ENCODE measurements at regions not wholly inside any gene's neighbourhood (a gene's known extent, or its start where the extent isn't known, plus 50 kb on each side); places are given as distances from the start of the nearest gene placed in this dataset.

DNA sequence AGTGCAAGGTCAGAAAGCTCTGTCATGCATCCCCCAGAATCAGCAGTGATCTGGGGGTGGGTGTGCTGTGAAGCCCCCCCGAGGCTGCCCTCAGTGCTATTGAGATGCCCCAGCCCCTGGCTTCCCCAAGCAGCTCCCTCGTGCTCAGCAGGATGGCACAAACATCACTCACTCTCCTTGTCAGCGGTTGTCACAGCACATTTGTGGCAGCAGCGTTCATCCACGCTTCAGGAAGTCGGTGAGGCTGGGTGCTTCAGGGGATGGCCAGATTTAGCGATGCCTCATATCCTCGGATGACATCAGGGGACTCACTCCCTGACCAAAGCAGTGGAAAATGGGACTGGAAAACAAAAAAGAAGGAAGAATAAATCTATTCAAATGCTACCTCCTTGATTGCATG, 54.4 kb upstream of the SLC6A11 start:
- H3K9ac ChIP-seq (ENCODE audit: low read length), result no peak overlapping the region
- no peak overlapping the region for H2AFZ ChIP-seq (ENCODE audit: low read depth, low read length, severe bottlenecking)

DNA sequence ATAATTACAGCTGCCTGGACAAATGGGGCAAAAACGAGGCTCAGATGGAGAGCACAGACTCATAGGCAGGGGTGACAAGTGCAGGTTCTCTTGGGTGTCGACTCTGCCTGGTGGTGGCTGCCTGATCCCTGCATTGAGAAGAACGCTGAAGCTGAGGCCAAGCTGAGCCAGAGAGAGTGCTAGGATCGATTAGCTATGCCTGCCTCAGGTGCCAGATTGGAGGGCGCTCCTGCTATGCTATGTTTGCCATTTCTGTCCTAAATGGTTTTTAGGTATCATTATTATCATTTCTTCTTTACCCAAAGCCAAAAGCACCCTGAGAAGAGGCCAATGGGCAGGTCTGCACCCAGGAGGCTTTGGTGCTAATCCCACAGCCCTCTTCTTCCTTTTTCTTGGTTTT, 53.9 kb upstream of the SLC6A11 start:
- H3K9me3 ChIP-seq (ENCODE audit: insufficient read depth, low read length), result no peaks in the 10 kb centered on the region
- H3K4me2 ChIP-seq (ENCODE audit: low read depth, low read length, poor library complexity, severe bottlenecking), result no peak overlapping the region
- no peaks in the 10 kb centered on the region for H4K20me1 ChIP-seq (ENCODE audit: low read depth, low read length)
- H3K4me3 ChIP-seq (ENCODE audit: insufficient read depth, low read length, poor library complexity, severe bottlenecking), result no peak overlapping the region
- no peak overlapping the region for H3K27ac ChIP-seq (ENCODE audit: low read depth, low read length)
- no peaks in the 10 kb centered on the region for H3K36me3 ChIP-seq (ENCODE audit: low read length)
- no peaks in the 10 kb centered on the region for H3K79me2 ChIP-seq (ENCODE audit: insufficient read depth, low read length)
- TF ChIP-seq CTCF (IDR thresholded peaks at IDR 0.05; ENCODE audit: insufficient read depth, low read length, poor library complexity, severe bottlenecking) (no peak), EZH2phosphoT487 (conservative IDR thresholded peaks at IDR 0.05; ENCODE audit: low read length) (no peak)
- no peaks in the 10 kb centered on the region for H3K9me2 ChIP-seq (replicated peaks; ENCODE audit: insufficient read depth, low read length)
- H3F3A ChIP-seq (ENCODE audit: insufficient read depth), result no peaks in the 10 kb centered on the region
- H3K9ac ChIP-seq (ENCODE audit: low read length), result no peak overlapping the region
- H2AFZ ChIP-seq (ENCODE audit: low read depth, low read length, severe bottlenecking), result no peak overlapping the region
- no peaks in the 10 kb centered on the region for H3K27me3 ChIP-seq (ENCODE audit: low read length)

More for the DNA sequence above, 54.4 kb upstream of the SLC6A11 start:
- H3K9me2 ChIP-seq (replicated peaks; ENCODE audit: insufficient read depth, low read length), result no peaks in the 10 kb centered on the region
- no peak overlapping the region for H3K4me2 ChIP-seq (ENCODE audit: low read depth, low read length, poor library complexity, severe bottlenecking)
- no peaks in the 10 kb centered on the region for H3F3A ChIP-seq (ENCODE audit: insufficient read depth)
- H3K9me3 ChIP-seq (ENCODE audit: insufficient read depth, low read length), result no peaks in the 10 kb centered on the region
- H3K4me3 ChIP-seq (ENCODE audit: insufficient read depth, low read length, poor library complexity, severe bottlenecking), result no peak overlapping the region
- no peak overlapping the region for H3K27ac ChIP-seq (ENCODE audit: low read depth, low read length)
- H3K27me3 ChIP-seq (ENCODE audit: low read length), result no peaks in the 10 kb centered on the region
- H3K36me3 ChIP-seq (ENCODE audit: low read length), result no peaks in the 10 kb centered on the region
- no peaks in the 10 kb centered on the region for H4K20me1 ChIP-seq (ENCODE audit: low read depth, low read length)
- no peaks in the 10 kb centered on the region for H3K79me2 ChIP-seq (ENCODE audit: insufficient read depth, low read length)
- no peak for TF ChIP-seq CTCF (IDR thresholded peaks at IDR 0.05; ENCODE audit: insufficient read depth, low read length, poor library complexity, severe bottlenecking)
- no peak for TF ChIP-seq EZH2phosphoT487 (conservative IDR thresholded peaks at IDR 0.05; ENCODE audit: low read length)

DNA sequence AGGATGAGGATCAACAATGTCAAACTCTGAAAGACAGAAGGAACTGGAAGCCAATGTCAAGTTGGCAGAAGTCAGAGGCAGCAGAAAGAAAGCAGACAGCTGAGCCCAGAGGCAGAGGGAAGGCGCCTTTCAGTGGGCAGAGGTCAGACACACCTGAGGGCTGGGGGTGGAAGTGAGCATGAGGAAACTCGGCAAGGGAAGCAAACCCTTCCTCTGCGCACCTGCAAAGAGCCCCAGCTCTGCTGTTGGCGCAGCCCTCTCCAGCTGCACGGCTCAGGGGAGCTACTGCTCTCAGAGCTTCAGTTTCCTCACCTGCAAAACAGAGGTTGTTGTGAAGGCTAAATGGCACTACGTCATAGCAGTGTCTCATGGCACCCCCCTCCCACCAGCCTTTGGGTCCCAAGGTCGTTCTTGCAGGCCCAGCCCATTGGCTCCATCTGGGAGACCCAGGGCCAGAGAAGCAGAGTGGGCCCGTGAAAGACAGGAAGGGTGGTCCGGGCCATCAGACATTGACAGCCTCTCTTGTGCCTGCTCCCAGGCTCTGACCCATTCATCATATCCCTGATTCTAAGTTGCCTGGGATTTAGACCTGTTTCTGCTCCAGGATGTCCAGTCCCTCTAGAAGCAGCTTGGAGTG, 53.3 kb upstream of the SLC6A11 start:
- TF ChIP-seq EZH2phosphoT487 (conservative IDR thresholded peaks at IDR 0.05; ENCODE audit: low read length), result no peak
- H3K4me3 ChIP-seq (ENCODE audit: insufficient read depth, low read length, poor library complexity, severe bottlenecking), result no peak overlapping the region
- H3F3A ChIP-seq (ENCODE audit: insufficient read depth), result no peaks in the 10 kb centered on the region
- H4K20me1 ChIP-seq (ENCODE audit: low read depth, low read length), result no peaks in the 10 kb centered on the region
- no peak overlapping the region for H3K4me2 ChIP-seq (ENCODE audit: low read depth, low read length, poor library complexity, severe bottlenecking)
- no peak overlapping the region for H3K27ac ChIP-seq (ENCODE audit: low read depth, low read length)
- no peaks in the 10 kb centered on the region for H3K79me2 ChIP-seq (ENCODE audit: insufficient read depth, low read length)
- no peaks in the 10 kb centered on the region for H3K27me3 ChIP-seq (ENCODE audit: low read length)
- H3K9me2 ChIP-seq (replicated peaks; ENCODE audit: insufficient read depth, low read length), result no peaks in the 10 kb centered on the region
- H3K36me3 ChIP-seq (ENCODE audit: low read length), result no peaks in the 10 kb centered on the region
- H2AFZ ChIP-seq (ENCODE audit: low read depth, low read length, severe bottlenecking), result no peak overlapping the region
- no peaks in the 10 kb centered on the region for H3K9me3 ChIP-seq (ENCODE audit: insufficient read depth, low read length)
- no peak overlapping the region for H3K9ac ChIP-seq (ENCODE audit: low read length)

GRCh38 chr3:10763248-10763620, 52.8 kb upstream of the SLC6A11 start:
- H3K9me2 ChIP-seq (replicated peaks; ENCODE audit: insufficient read depth, low read length), result no peaks in the 10 kb centered on the region
- H3F3A ChIP-seq (ENCODE audit: insufficient read depth), result no peaks in the 10 kb centered on the region
- H3K36me3 ChIP-seq (ENCODE audit: low read length), result no peaks in the 10 kb centered on the region
- no peak overlapping the region for H3K4me2 ChIP-seq (ENCODE audit: low read depth, low read length, poor library complexity, severe bottlenecking)
- TF ChIP-seq CTCF (IDR thresholded peaks at IDR 0.05; ENCODE audit: insufficient read depth, low read length, poor library complexity, severe bottlenecking) (no peak), EZH2phosphoT487 (conservative IDR thresholded peaks at IDR 0.05; ENCODE audit: low read length) (no peak)
- no peaks in the 10 kb centered on the region for H3K79me2 ChIP-seq (ENCODE audit: insufficient read depth, low read length)
- no peak overlapping the region for H2AFZ ChIP-seq (ENCODE audit: low read depth, low read length, severe bottlenecking)
- no peak overlapping the region for H3K4me3 ChIP-seq (ENCODE audit: insufficient read depth, low read length, poor library complexity, severe bottlenecking)
- no peaks in the 10 kb centered on the region for H3K27me3 ChIP-seq (ENCODE audit: low read length)
- no peaks in the 10 kb centered on the region for H4K20me1 ChIP-seq (ENCODE audit: low read depth, low read length)
- H3K9me3 ChIP-seq (ENCODE audit: insufficient read depth, low read length), result no peaks in the 10 kb centered on the region
- no peak overlapping the region for H3K27ac ChIP-seq (ENCODE audit: low read depth, low read length)
- no peak overlapping the region for H3K9ac ChIP-seq (ENCODE audit: low read length)

All from SU-DHL-6 (cell line).